ENCODE measurements at regions not wholly inside any gene's neighbourhood (a gene's known extent, or its start where the extent isn't known, plus 50 kb on each side); places are given as distances from the start of the nearest gene placed in this dataset.

GRCh38 chr5:68618501-68618900 is 402.9 kb downstream of the PIK3R1 start:
- no peak for DNase-seq

GRCh38 chr5:68627001-68627400 is 411.4 kb downstream of the PIK3R1 start:
- DNase-seq, result no peak

GRCh38 chr5:68628082-68628814 is 412.7 kb downstream of the PIK3R1 start:
- DNase-seq, result peak; percentile 60

- DNase-seq, result no peak
Observed at GRCh38 chr5:68630354-68630753, 414.8 kb downstream of the PIK3R1 start.

GRCh38 chr5:68631884-68632283 is 416.3 kb downstream of the PIK3R1 start:
- DNase-seq, result no peak

GRCh38 chr5:68641211-68641610 is 425.7 kb downstream of the PIK3R1 start:
- DNase-seq, result no peak

- no peak for DNase-seq
Observed at GRCh38 chr5:68643064-68643463, 427.5 kb downstream of the PIK3R1 start.

GRCh38 chr5:68644971-68645370 is 429.4 kb downstream of the PIK3R1 start:
- DNase-seq, result no peak

- no peak for DNase-seq
Observed at GRCh38 chr5:68646144-68646543, 430.6 kb downstream of the PIK3R1 start.

GRCh38 chr5:68647743-68648142 is 432.2 kb downstream of the PIK3R1 start:
- no peak for DNase-seq

GRCh38 chr5:68648944-68649857 is 433.6 kb downstream of the PIK3R1 start:
- DNase-seq, result no peak

GRCh38 chr5:68652534-68652965 is 437.0 kb downstream of the PIK3R1 start:
- DNase-seq, result no peak

- no peak for DNase-seq
Observed at GRCh38 chr5:68653471-68653870, 437.9 kb downstream of the PIK3R1 start.

GRCh38 chr5:68657055-68657961 is 436.5 kb upstream of the SLC30A5 start:
- no peak for DNase-seq

GRCh38 chr5:68658810-68659372 is 434.9 kb upstream of the SLC30A5 start:
- DNase-seq, result no peak

GRCh38 chr5:68659881-68660280 is 433.9 kb upstream of the SLC30A5 start:
- DNase-seq, result no peak

GRCh38 chr5:68661237-68661636 is 432.6 kb upstream of the SLC30A5 start:
- peak; percentile 25 for DNase-seq

GRCh38 chr5:68662804-68663307 is 431.0 kb upstream of the SLC30A5 start:
- peak; percentile 10 for DNase-seq

GRCh38 chr5:68669864-68670575 is 423.8 kb upstream of the SLC30A5 start:
- DNase-seq, result no peak

- DNase-seq, result no peak
Observed at GRCh38 chr5:68673106-68673822, 420.6 kb upstream of the SLC30A5 start.

- DNase-seq, result no peak
Observed at GRCh38 chr5:68673823-68674180, 420.0 kb upstream of the SLC30A5 start.

Measured in OCI-M1 (cell line).